Neural cell (in vitro differentiated cells): ENCODE measurements at regions not wholly inside any gene's neighbourhood (a gene's known extent, or its start where the extent isn't known, plus 50 kb on each side); places are given as distances from the start of the nearest gene placed in this dataset.

ENCODE experiments used
- H2AFZ ChIP-seq: fragments of 200-600, 300-800 bp; sonication (generic), shearing (Covaris generic); 2 replicates; pipeline ENCODE4 v1.6.0; 2014; ENCODE audit warnings: low read depth, mild to moderate bottlenecking, antibody characterized with exemption, low read length, moderate library complexity
- H3F3A ChIP-seq: fragments of 200-600 bp; shearing (Covaris generic); 2 replicates; pipeline ENCODE4 v1.6.1; 2016; ENCODE audit warnings: mild to moderate bottlenecking, moderate library complexity, mixed read lengths, antibody characterized with exemption, low read length; ENCODE audit not compliant: insufficient read depth, poor library complexity, severe bottlenecking
- H3K27ac ChIP-seq: fragments of 200-600, 300-800 bp; sonication (generic), shearing (Covaris generic); 2 replicates; pipeline ENCODE4 v1.5.1; 2014; ENCODE audit warnings: mild to moderate bottlenecking, low read length, moderate library complexity
- H3K27me3 ChIP-seq: fragments of 300-800, 200-600 bp; sonication (generic), shearing (Covaris generic); 2 replicates; pipeline ENCODE4 v1.6.0; 2014; ENCODE audit warnings: mild to moderate bottlenecking, low read depth, low read length, moderate library complexity; ENCODE audit not compliant: insufficient read depth
- H3K36me3 ChIP-seq: fragments of 300-800, 200-600 bp; sonication (generic), shearing (Covaris generic); 2 replicates; pipeline ENCODE4 v1.5.1; 2014; ENCODE audit warnings: mild to moderate bottlenecking, antibody characterized with exemption, low read length, moderate library complexity; ENCODE audit not compliant: insufficient read depth
- H3K4me2 ChIP-seq: fragments of 300-800, 200-600 bp; sonication (generic), shearing (Covaris generic); 2 replicates; pipeline ENCODE4 v1.6.0; 2014; ENCODE audit warnings: mild to moderate bottlenecking, low read length
- H3K4me3 ChIP-seq: fragments of 300-800, 200-600 bp; sonication (generic), shearing (Covaris generic); 2 replicates; pipeline ENCODE4 v1.5.1; 2014; ENCODE audit warnings: mild to moderate bottlenecking, low read length, moderate library complexity
- H3K79me2 ChIP-seq: fragments of 200-600 bp; shearing (Covaris generic); replicated peaks from 2 replicates; pipeline ENCODE4 v1.6.0; 2014; ENCODE audit warnings: mild to moderate bottlenecking, low read length, moderate library complexity; ENCODE audit not compliant: insufficient read depth
- H3K9ac ChIP-seq: fragments of 300-800, 200-600 bp; sonication (generic), shearing (Covaris generic); 2 replicates; pipeline ENCODE4 v1.6.1; 2016; ENCODE audit warnings: mild to moderate bottlenecking, low read length, mixed read lengths
- H3K9me2 ChIP-seq: fragments of 200-600 bp; shearing (Covaris generic); 2 replicates; pipeline ENCODE4 v1.6.1; 2016; ENCODE audit warnings: mild to moderate bottlenecking, low read length, mixed read lengths; ENCODE audit not compliant: insufficient read depth
- H3K9me3 ChIP-seq: fragments of 200-600, 300-800 bp; sonication (generic), shearing (Covaris generic); 2 replicates; pipeline ENCODE4 v1.6.1; 2016; ENCODE audit warnings: mild to moderate bottlenecking, mixed run types, low read length, moderate library complexity, mixed read lengths
- H4K20me1 ChIP-seq: fragments of 200-600 bp; shearing (Covaris generic); 2 replicates; pipeline ENCODE4 v1.6.1; 2016; ENCODE audit warnings: mild to moderate bottlenecking, mixed run types; ENCODE audit not compliant: insufficient read depth
- EP300 ChIP-seq: fragments of 450-650 bp; conservative IDR thresholded peaks from 2 replicates; pipeline ENCODE4 v1.6.1; 2014; ENCODE audit warnings: antibody characterized with exemption, mild to moderate bottlenecking, moderate library complexity; ENCODE audit not compliant: poor library complexity, severe bottlenecking
- EZH2 ChIP-seq: fragments of 200-600, 300-800 bp; shearing (Covaris generic), sonication (generic); IDR thresholded peaks from 2 replicates; pipeline ENCODE4 v1.6.1; 2014; ENCODE audit warnings: antibody characterized with exemption, low read length, borderline replicate concordance, mild to moderate bottlenecking; ENCODE audit not compliant: insufficient read depth, poor library complexity, severe bottlenecking
- MXI1 ChIP-seq: fragments of 450-650 bp; conservative IDR thresholded peaks from 2 replicates; pipeline ENCODE4 v1.6.1; 2014; ENCODE audit warnings: antibody characterized with exemption, mild to moderate bottlenecking; ENCODE audit not compliant: poor library complexity, severe bottlenecking
- POLR2AphosphoS5 ChIP-seq: IDR thresholded peaks from 2 replicates; pipeline ENCODE4 v1.6.1; 2012
- RAD21 ChIP-seq: fragments of 450-650 bp; conservative IDR thresholded peaks from 2 replicates; pipeline ENCODE4 v1.6.1; 2014; ENCODE audit warnings: antibody characterized with exemption, mild to moderate bottlenecking, moderate library complexity
- SMC3 ChIP-seq: fragments of 450-650 bp; conservative IDR thresholded peaks from 2 replicates; pipeline ENCODE4 v1.6.1; 2014; ENCODE audit warnings: antibody characterized with exemption, mild to moderate bottlenecking, moderate library complexity; ENCODE audit not compliant: poor library complexity
- TAF1 ChIP-seq: IDR thresholded peaks from 2 replicates; pipeline ENCODE4 v1.6.1; 2012; ENCODE audit warnings: low read depth
- TF ChIP-seq, protein P1 (sequence below): fragments of 450-650 bp; IDR thresholded peaks from 2 replicates; pipeline ENCODE4 v1.5.1; 2014; ENCODE audit warnings: antibody characterized with exemption, mild to moderate bottlenecking, moderate library complexity; ENCODE audit not compliant: poor library complexity, severe bottlenecking
- TF ChIP-seq, protein P2 (sequence below): IDR thresholded peaks from 2 replicates; pipeline ENCODE4 v1.6.1; 2012; ENCODE audit warnings: borderline replicate concordance

DNA sequence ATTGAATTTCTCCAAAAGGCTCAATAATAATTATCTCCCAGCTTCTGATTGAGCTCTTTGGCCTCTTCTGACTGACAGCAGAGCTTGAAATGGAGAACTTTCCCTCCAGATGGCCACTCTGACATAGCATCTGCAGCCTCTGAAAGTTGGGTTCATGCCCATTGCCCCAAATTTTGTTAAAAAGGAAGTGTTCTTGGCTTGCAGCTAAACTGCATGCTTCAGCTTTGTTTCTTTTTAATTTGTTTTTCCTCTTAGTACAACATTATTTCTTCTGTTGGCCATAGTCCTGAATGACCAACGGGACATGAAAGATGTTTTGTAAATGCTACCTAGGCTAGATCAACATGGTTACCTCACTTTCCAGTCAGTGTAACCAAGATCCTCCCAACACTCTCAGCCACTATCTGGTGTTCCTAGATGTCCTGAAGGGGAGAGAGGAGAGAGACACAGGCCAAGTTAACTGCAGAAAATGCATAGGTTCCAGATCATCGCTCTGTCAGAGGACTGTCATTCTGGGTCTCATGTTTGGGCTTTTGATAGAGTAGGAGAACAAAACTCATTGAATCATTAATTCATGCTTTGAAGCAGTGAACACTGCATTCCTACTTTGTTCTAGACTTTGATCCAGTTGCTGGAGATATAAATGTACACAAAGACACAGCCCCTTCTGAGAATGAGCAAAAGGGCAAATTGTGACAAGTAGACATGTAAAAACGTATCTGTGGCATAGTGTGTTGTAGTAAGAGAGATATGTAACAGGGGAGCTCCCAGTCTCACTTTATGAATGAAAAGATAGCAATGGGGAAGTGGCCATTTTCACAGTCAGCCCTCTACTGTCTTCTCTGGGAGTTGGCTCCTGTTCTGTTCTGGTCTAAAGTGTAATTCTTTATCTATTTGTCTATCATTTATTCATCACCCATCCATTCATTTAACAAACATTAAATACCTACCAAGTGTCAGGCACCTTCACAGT lies 156.2 kb downstream of the ZNF621 start:
- H4K20me1 ChIP-seq = no peaks in the 10 kb centered on the region
- H3K4me2 ChIP-seq = no peak overlapping the region
- H3K27ac ChIP-seq = no peak overlapping the region
- no peaks in the 10 kb centered on the region for H3K9me2 ChIP-seq
- H3K27me3 ChIP-seq = no peaks in the 10 kb centered on the region
- H2AFZ ChIP-seq = no peak overlapping the region
- no peaks in the 10 kb centered on the region for H3F3A ChIP-seq
- TF ChIP-seq, protein P1, sequence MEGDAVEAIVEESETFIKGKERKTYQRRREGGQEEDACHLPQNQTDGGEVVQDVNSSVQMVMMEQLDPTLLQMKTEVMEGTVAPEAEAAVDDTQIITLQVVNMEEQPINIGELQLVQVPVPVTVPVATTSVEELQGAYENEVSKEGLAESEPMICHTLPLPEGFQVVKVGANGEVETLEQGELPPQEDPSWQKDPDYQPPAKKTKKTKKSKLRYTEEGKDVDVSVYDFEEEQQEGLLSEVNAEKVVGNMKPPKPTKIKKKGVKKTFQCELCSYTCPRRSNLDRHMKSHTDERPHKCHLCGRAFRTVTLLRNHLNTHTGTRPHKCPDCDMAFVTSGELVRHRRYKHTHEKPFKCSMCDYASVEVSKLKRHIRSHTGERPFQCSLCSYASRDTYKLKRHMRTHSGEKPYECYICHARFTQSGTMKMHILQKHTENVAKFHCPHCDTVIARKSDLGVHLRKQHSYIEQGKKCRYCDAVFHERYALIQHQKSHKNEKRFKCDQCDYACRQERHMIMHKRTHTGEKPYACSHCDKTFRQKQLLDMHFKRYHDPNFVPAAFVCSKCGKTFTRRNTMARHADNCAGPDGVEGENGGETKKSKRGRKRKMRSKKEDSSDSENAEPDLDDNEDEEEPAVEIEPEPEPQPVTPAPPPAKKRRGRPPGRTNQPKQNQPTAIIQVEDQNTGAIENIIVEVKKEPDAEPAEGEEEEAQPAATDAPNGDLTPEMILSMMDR = no peak
- TF ChIP-seq RAD21 = no peak
- no peak for TF ChIP-seq EZH2
- TF ChIP-seq SMC3 = no peak
- TF ChIP-seq, protein P2, sequence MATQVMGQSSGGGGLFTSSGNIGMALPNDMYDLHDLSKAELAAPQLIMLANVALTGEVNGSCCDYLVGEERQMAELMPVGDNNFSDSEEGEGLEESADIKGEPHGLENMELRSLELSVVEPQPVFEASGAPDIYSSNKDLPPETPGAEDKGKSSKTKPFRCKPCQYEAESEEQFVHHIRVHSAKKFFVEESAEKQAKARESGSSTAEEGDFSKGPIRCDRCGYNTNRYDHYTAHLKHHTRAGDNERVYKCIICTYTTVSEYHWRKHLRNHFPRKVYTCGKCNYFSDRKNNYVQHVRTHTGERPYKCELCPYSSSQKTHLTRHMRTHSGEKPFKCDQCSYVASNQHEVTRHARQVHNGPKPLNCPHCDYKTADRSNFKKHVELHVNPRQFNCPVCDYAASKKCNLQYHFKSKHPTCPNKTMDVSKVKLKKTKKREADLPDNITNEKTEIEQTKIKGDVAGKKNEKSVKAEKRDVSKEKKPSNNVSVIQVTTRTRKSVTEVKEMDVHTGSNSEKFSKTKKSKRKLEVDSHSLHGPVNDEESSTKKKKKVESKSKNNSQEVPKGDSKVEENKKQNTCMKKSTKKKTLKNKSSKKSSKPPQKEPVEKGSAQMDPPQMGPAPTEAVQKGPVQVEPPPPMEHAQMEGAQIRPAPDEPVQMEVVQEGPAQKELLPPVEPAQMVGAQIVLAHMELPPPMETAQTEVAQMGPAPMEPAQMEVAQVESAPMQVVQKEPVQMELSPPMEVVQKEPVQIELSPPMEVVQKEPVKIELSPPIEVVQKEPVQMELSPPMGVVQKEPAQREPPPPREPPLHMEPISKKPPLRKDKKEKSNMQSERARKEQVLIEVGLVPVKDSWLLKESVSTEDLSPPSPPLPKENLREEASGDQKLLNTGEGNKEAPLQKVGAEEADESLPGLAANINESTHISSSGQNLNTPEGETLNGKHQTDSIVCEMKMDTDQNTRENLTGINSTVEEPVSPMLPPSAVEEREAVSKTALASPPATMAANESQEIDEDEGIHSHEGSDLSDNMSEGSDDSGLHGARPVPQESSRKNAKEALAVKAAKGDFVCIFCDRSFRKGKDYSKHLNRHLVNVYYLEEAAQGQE = no peak
- no peak for TF ChIP-seq MXI1
- no peak for TF ChIP-seq TAF1
- TF ChIP-seq EP300 = no peak
- TF ChIP-seq POLR2AphosphoS5 = no peak
- no peaks in the 10 kb centered on the region for H3K36me3 ChIP-seq
- no peaks in the 10 kb centered on the region for H3K79me2 ChIP-seq
- H3K4me3 ChIP-seq = no peak overlapping the region
- H3K9me3 ChIP-seq = no peaks in the 10 kb centered on the region
- no peak overlapping the region for H3K9ac ChIP-seq

DNA sequence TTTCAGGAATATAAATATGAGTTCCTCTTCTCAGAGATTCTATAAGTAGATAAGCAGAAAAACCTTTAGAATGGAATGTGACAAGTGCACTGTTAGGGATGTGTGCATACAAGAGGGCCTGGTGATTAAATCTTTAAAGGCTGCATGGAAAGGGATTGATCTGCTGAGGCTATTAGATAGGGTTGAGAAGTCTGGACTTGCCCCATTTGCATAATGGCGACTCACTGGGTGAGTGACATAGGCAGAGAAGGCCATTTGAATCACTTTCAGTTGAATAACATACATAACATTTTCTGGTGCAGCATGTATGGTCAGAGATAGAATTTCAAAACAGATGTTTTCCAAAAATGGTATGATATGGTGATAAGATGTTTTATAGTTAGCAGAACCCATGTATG lies 156.9 kb downstream of the ZNF621 start:
- Histone ChIP-seq H3K4me2 (no peak overlapping the region), H3K4me3 (no peak overlapping the region), H3F3A (no peaks in the 10 kb centered on the region), H3K9ac (no peak overlapping the region), H3K36me3 (no peaks in the 10 kb centered on the region), H3K9me2 (no peaks in the 10 kb centered on the region), H3K27me3 (no peaks in the 10 kb centered on the region), H3K27ac (no peak overlapping the region), H2AFZ (no peak overlapping the region), H4K20me1 (no peaks in the 10 kb centered on the region), H3K9me3 (no peaks in the 10 kb centered on the region), H3K79me2 (no peaks in the 10 kb centered on the region)
- TF ChIP-seq, protein P2 = no peak
- TF ChIP-seq, protein P1 = no peak
- no peak for TF ChIP-seq EZH2
- no peak for TF ChIP-seq RAD21
- TF ChIP-seq TAF1 = no peak
- TF ChIP-seq MXI1 = no peak
- TF ChIP-seq SMC3 = no peak
- no peak for TF ChIP-seq EP300
- TF ChIP-seq POLR2AphosphoS5 = no peak
